Upper lobe of right lung (tissue), 1 donor: ENCODE measurements at regions not wholly inside any gene's neighbourhood (a gene's known extent, or its start where the extent isn't known, plus 50 kb on each side); places are given as distances from the start of the nearest gene placed in this dataset.

Experiments
- ATAC-seq: fragments of 200-7000 bp; cut with Tn5 transposase; one replicate; pipeline ENCODE4 v1.9.1; 2020; ENCODE audit warnings: mild to moderate bottlenecking, moderate library complexity
- DNase-seq: peaks from one replicate; pipeline ENCODE4 v3.0.0-alpha.2; 2020
- H3K27ac ChIP-seq: fragments of 200-600 bp; one replicate; pipeline ENCODE4 v1.8.0; 2022
- H3K27me3 ChIP-seq: fragments of 200-600 bp; one replicate; pipeline ENCODE4 v1.8.0; 2022; ENCODE audit warnings: mild to moderate bottlenecking
- H3K36me3 ChIP-seq: fragments of 200-600 bp; one replicate; pipeline ENCODE4 v1.8.0; 2022
- H3K4me1 ChIP-seq: fragments of 200-600 bp; one replicate; pipeline ENCODE4 v1.8.0; 2022
- H3K4me3 ChIP-seq: fragments of 200-600 bp; one replicate; pipeline ENCODE4 v1.8.0; 2022; ENCODE audit warnings: mild to moderate bottlenecking
- H3K9me3 ChIP-seq: fragments of 200-600 bp; one replicate; pipeline ENCODE4 v1.8.0; 2022
- intact Hi-C: fragments of 100-400 bp; cut with DNase I; formaldehyde crosslinking; loops from one replicate; pipeline ENCODE4 v1.11.0; 2022
- TF ChIP-seq, protein P1 (sequence below): fragments of 200-600 bp; IDR thresholded peaks from one replicate; pipeline ENCODE4 v1.8.0; 2022; ENCODE audit warnings: antibody characterized with exemption
- donor health status: DM: no; HTN: yes; CAD: no; lungs with severe emphysema.

DNA sequence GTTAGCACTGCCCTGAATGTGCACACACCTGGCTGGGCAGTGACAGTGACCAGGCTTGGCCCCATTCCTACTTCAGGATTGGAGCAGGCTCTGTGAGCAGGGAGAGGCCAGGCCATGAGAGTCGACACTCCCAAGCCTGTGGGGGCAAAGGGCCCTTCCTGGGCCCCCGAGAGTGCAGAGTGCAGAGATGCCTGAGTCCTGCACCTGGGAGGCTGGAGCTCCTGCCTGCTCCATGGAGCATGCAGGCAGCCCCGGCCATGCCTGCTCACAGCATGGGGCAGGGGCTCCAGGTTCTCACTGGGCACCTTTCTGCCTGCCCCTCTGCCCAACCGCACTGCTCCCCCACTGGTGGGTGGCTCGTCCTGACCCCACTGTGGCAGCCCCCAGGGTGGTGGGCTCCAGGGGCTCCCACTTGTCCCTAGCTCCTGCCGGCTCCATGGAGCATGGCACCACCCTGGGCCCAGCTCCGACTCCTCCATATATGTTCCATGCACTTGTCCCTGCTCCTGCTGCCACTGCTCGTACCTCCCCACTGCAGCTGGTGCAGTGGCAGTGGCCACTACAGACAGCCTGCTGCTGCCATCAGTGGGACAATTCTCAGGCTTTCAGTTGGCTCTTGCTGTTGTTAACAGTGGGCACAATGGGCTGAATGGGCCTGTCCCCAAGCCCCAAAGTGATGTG lies 282.0 kb downstream of the RPRM start:
- TF ChIP-seq, protein P1, sequence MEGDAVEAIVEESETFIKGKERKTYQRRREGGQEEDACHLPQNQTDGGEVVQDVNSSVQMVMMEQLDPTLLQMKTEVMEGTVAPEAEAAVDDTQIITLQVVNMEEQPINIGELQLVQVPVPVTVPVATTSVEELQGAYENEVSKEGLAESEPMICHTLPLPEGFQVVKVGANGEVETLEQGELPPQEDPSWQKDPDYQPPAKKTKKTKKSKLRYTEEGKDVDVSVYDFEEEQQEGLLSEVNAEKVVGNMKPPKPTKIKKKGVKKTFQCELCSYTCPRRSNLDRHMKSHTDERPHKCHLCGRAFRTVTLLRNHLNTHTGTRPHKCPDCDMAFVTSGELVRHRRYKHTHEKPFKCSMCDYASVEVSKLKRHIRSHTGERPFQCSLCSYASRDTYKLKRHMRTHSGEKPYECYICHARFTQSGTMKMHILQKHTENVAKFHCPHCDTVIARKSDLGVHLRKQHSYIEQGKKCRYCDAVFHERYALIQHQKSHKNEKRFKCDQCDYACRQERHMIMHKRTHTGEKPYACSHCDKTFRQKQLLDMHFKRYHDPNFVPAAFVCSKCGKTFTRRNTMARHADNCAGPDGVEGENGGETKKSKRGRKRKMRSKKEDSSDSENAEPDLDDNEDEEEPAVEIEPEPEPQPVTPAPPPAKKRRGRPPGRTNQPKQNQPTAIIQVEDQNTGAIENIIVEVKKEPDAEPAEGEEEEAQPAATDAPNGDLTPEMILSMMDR, result no peak
- Histone ChIP-seq H3K4me3 (no peak overlapping the region), H3K4me1 (no peaks in the 10 kb centered on the region), H3K36me3 (no peaks in the 10 kb centered on the region), H3K27me3 (no peaks in the 10 kb centered on the region), H3K9me3 (no peaks in the 10 kb centered on the region), H3K27ac (no peak overlapping the region)
- peak; percentile 34 for ATAC-seq
- intact Hi-C loops, result no loop called here
- DNase-seq, result no peak

DNA sequence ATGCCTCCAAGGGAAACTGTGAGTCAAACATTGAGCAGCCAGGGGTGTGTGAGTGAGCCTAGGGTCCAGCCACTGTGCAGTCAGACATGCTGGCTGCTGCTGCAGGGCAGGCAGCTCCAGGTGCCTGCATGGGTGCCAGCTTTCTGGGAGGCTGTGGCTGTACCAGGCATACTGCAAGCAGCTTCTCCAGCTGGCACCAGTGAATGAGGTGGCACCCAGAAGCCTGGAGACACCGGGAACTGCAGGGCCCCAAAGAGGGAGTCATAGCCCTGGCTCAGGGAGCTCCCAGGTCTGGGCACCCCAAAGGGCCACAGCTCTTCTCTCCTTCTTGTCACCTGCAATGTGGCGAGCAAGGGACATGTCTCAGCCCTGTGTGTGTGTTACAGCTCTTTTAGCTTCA lies 283.2 kb downstream of the RPRM start:
- intact Hi-C loops, result no loop called here
- ATAC-seq, result no peak
- H3K4me1 ChIP-seq, result no peaks in the 10 kb centered on the region
- H3K27ac ChIP-seq, result no peak overlapping the region
- DNase-seq, result peak; percentile 49
- H3K36me3 ChIP-seq, result no peaks in the 10 kb centered on the region
- no peaks in the 10 kb centered on the region for H3K27me3 ChIP-seq
- TF ChIP-seq, protein P1, result no peak
- no peaks in the 10 kb centered on the region for H3K9me3 ChIP-seq
- no peak overlapping the region for H3K4me3 ChIP-seq

DNA sequence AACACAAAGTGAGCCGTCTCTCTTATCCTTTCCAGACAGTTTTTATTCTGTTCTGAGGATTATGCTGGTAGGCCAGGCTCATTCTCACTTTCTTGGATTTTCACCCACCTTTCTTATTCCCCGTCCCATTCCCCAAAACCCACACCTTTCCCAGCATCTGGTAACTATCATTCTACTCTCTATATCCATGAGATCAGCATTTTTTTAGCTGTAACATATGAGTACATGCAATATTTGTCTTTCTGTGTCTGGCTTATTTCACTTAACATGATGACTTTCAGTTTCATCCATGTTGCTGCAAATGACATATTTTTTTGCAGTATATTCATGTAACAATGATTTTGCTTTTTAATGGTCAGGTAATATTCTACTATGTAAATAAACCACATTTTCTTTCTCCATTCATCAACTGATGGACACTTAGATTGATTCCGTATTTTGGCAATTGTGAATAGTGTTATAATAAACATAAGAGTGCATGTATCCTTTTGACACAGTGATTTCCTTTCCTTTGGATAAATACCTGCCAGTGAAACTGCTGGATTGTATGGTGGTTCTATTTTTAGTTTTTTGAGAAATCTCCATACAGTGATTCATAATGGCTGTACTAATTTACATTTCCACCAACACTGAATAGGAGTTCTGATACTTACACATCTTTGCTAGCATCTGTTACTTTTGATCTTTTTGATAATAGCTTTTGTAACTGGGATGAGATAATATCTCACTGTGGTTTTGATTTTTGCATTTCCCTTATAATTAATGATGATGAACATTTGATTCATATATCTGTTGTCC lies 289.3 kb downstream of the RPRM start:
- intact Hi-C loops, result no loop called here
- no peaks in the 10 kb centered on the region for H3K4me1 ChIP-seq
- ATAC-seq (no peak), DNase-seq (no peak)
- TF ChIP-seq, protein P1, result no peak
- no peaks in the 10 kb centered on the region for H3K9me3 ChIP-seq
- H3K27ac ChIP-seq, result no peak overlapping the region
- no peak overlapping the region for H3K4me3 ChIP-seq
- H3K27me3 ChIP-seq, result no peaks in the 10 kb centered on the region
- H3K36me3 ChIP-seq, result no peaks in the 10 kb centered on the region

DNA sequence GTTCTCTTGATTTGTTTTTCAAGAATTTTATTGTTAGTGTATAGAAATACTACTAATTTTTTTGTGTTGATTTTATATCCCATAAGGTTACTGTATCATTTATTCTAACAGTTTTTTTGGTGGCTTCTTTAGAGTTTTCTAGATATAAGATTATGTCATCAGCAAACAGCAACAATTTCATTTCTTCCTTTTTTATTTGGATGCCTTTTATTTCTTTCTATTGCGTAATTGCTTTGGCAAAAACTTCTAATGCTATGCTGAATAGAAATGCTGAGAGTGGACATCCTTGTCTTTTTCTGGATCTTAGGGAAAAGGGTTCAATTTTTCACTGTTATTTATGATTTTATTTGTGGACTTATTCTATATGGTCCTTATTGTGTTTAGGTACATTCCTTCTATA lies 298.8 kb downstream of the RPRM start:
- no peak overlapping the region for H3K4me3 ChIP-seq
- ATAC-seq, result no peak

DNA sequence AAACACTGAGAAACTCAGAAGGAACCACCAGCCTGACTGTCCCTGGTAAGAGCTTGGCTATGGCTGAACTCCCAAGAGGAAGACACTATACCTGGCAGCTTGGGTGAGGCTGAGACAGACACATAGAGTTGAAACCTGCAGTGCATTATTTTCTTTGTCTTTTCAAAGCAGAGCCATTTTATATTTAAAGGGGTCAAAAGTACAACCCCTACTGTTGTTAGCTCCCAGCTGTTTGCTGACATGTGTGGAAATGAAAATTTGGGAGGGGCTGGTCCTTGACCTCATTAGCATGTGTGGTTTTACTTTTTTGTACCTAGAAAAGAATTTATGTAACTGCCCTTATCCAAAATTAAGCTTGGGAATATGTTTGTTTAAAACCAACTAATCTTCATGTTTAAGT lies 309.0 kb downstream of the RPRM start:
- no peak overlapping the region for H3K27ac ChIP-seq
- no peaks in the 10 kb centered on the region for H3K4me1 ChIP-seq
- TF ChIP-seq, protein P1, result no peak
- H3K27me3 ChIP-seq, result no peaks in the 10 kb centered on the region
- DNase-seq, result no peak
- ATAC-seq, result no peak
- H3K4me3 ChIP-seq, result no peak overlapping the region
- no peaks in the 10 kb centered on the region for H3K9me3 ChIP-seq
- intact Hi-C loops, result no loop called here
- H3K36me3 ChIP-seq, result no peaks in the 10 kb centered on the region

More for the DNA sequence above, 298.8 kb downstream of the RPRM start:
- Histone ChIP-seq H3K9me3 (no peaks in the 10 kb centered on the region), H3K27me3 (no peaks in the 10 kb centered on the region), H3K36me3 (no peaks in the 10 kb centered on the region), H3K4me1 (no peaks in the 10 kb centered on the region), H3K27ac (no peak overlapping the region)
- no peak for DNase-seq
- TF ChIP-seq, protein P1, result no peak
- intact Hi-C loops, result no loop called here
